NCI-H748 treated with DMSO at 0.1 percent for 48 hours (cell line): ENCODE measurements at regions not wholly inside any gene's neighbourhood (a gene's known extent, or its start where the extent isn't known, plus 50 kb on each side); places are given as distances from the start of the nearest gene placed in this dataset.

Experiments used
- DNase-seq: peaks from one replicate; lab custom pipeline; 2025; lab: John Stamatoyannopoulos, UW

DNA sequence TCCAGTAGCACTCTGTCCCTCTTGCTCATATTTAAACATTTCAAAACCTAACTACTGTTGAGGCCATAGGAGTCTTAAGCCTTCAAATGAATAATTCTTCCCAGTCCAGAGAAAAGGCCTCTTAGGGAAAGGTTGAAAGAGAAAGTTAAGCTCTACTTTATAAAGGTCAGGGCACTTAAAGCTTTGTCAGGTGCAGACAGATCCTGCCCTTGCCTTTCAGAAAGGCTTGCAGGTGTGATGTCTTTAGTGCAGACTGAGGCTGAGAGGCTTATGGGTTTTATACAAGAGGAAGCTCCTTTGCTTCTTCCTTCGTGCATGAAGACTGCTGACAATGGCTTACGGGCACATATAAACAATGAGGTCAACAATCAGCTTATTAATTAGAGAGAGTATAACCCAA lies 105.0 kb upstream of the LINC00305 start:
- no peak for DNase-seq

DNA sequence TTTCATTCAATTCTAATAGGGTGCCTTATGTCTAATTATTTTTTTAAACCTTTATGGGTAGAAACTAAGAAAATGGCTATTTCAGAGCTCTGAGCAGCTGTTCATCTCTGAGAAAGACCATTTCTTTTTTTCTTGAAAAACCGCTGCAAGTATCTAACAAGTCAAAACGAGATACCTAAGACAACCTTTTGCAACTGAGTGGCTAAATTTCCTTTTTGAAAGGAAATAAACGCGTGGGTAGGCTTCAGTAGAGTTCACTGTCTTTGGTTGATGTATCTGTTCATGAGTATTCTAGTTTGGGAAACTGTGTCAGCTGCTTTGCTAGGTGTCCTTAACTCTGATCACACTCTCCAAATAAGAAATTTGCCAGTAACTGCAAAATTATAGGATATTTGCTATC lies 104.3 kb upstream of the LINC00305 start:
- no peak for DNase-seq

DNA sequence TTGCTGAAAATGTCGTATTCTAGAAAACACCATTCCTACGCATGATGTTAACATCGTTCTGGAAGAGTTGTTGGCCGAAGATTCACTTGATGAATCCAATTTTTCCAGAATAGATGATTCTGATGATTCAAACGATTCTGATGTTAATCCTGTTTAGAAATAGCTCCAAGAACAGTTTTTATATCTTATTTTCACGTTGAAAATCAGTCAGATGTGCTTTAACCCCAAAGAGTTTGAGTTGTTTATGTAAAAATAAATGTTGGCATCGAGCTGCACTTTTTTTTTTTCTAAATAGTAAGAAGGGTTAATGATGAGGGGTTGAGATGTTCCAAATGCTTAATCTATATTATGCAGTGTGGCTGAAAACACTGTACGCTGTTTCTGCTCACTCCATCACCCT lies 99.9 kb upstream of the LINC00305 start:
- no peak for DNase-seq

DNA sequence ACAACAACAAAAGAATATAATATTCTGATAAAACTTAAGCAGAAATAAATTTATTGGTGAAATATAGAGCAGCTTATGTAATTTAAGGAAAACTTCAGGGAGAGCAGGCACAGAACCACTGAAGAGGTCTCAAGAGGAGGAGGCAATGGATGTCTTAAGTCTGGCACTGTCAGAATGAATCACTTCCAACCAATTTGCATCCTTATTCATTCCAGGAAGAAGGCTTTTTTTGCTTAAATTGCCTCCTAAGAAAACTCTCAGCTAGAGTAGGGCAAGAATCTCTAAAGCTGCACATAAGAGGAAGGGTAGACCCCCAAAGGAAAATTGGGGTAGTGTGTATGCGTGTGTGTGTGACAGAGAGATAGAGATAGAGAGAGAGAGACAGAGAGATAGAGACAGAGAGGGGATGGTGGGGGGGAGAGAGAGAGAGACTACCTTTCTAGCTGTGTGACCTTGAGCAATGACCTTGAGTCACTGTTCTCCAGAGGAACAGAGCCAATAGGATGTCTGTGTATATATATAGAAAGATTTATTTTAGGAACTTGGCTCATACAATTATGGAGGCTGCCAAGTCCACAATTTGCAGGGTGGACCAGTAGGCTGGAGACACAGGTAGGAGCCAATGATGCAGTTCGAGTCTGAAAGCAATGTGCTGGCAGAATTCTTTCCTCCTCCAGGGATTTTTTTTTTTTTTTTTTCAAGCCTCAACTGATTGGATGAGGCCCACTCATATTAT lies 96.4 kb upstream of the LINC00305 start:
- DNase-seq: no peak

DNA sequence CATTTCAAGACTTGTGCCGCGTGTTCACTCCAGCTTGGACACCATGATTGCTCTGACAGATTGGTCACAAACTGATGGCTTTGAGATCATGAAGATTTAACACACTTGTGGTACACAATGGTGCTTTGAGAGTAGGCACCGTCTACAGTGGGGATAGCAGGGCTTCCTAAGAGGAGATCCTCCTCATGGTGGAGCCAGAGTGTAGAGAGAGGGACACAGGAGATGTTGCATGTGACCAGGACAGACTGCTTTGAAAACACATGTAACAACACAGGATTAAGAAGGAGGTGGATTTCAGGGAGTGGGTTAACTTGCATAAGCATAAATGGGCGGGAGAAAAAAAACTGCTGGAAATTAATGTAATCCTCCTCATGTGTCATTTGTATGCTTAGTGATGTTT lies 95.7 kb upstream of the LINC00305 start:
- peak; percentile 7 for DNase-seq

DNA sequence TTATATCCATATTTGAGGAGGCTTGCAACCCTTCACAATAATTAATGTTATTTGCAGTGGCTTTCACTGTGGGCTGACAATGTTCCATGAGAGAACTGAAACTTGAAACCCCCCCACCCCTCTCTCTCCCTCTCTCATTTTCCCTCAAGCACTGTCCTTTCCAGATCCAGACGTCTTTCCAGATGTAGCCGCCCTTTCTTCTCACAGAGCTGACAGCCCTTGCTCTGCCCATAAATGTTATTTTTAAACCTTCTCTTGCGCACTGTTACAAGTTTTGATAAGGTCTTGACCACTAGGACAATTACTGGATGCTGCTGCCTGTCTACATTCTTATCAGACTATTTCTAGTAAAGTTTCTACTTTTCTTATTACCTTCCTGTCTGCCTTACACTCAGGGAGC lies 91.4 kb upstream of the LINC00305 start:
- no peak for DNase-seq

DNA sequence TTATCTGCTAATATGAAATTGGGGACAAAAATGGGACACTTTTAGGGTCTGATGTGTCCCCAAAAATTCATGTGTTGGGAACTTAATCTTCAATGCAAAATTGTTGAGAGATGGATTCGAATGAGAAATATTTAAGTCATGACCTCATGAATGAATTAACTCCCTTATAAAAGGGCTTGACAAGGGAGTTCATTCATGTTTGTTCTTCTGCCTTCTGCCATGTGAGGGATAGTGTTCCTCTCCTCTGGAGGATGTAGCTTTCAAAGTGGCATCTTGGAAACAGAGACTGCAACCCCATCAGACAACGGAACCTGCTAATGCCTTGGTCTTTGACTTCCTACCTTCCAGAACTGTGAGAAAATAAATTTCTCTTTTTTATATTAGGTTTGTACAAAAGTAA lies 89.2 kb upstream of the LINC00305 start:
- DNase-seq: no peak

DNA sequence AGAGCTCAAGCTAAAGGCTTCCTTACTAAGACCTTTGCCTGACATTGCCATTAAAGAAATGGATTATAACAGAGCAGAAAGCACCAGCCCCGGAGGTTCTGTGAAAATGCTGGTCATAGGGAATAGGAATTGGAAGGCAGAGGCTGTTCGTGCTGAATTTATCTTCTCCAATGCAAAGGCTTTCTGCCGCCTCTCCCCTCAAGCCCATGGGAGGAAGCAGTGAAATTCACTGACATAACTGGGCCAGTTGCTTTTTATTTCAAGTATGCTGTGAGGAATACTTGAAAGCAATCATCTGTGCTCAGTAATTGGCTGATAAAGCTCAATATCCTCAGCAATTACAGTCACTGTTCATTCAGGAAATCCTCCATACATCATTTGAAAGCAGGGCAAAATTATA lies 85.4 kb upstream of the LINC00305 start:
- DNase-seq: no peak

DNA sequence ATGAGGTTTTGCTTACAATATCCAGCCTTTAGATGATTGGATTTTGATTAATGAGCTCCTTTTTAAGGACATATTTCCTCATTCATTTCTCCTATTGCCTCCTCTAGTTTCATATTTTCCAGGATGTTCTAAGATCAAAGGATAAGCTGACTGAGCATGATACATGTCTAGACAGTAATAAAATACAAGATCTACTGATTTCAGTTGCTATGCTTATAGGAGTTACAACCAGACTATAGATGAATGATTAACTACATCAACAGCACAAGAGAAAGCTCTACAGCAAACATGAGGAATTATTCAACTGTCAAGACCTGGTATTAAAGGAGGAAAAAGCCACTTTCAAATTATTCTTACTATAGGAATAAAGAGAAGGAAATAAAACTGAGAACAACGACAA lies 85.0 kb upstream of the LINC00305 start:
- no peak for DNase-seq

DNA sequence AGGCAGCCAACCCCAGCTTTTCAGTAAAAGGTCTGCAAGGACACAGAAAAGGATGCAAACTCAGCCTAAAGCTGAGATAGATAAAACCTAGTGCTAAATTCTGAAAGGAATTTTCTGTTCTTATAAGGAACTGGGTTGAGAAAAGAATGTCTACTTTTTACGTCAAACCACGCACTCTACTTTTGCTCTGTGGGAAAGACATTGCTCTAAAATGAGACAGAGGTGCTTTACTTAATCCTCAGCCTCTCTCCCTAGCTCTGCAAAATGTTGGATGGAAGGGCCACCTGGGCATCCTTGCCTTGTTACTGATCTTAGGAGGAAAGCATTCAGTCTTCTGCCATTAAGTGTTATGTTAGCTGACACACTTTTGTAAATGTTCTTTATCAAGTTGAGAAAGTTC lies 72.1 kb upstream of the LINC00305 start:
- DNase-seq: no peak

DNA sequence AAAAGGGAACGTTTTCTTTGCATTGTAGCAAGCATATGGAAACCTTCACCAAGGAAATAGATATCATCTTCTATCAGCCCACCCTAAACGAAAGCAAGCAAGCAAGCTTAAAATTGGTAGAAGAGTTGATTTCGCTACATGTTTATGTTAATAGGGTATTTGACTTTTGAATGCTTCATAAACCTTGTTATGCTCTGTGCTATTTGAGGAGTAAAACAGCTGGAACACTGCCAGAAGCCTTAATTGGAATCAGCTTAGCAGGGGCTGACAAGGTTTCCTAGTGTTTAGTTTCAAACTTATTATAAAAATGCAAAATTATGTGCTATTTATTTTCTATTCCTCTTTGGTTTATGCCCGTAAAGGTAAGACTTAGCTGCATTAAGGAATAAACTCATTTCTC lies 70.6 kb upstream of the LINC00305 start:
- DNase-seq: peak; percentile 28

DNA sequence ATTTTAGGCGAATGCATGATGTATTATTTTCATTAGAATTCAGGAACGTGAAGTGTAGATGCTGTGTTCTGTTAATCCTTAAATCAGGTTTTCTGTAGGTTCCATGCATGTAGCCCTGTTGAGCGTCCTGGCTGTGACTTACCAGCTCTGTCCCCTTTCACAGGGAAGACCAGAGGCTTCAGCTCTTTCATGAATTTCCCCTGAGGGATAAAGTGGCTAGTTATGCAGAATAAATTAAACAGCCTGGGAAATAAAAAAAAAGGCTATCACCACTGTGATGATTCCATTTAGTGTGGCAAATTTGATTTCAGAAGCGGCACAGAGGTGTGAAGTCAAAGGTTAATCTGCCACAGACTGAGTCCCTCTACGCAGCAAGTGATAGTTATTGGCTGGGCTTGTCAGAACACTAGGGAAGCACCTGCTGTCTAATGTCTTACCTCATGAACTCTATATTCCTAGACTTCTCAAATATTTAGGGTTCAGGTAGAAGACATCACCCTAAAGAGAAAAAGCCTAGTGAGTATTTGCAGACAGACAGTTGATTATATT lies 61.6 kb upstream of the LINC00305 start:
- no peak for DNase-seq

DNA sequence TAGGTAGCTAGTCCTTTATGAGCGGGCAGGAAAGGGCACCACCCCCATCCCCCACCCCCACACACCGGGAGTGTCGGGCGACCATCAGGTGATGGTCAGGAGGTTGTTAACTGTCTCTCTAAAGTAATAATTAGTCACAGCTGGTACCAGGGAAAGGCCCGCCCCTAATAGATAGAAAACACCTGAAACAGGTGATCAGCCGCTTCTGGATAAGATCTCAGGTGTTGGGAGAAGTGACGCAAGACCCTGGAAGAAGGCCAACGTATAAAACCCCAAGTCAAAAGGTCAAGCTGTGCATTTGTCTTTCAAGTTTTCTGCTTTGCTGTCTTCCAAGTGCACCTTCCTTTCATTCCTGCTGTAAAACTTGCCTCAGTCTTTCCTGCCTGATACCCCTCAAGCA lies 59.6 kb upstream of the LINC00305 start:
- peak; percentile 87 for DNase-seq

DNA sequence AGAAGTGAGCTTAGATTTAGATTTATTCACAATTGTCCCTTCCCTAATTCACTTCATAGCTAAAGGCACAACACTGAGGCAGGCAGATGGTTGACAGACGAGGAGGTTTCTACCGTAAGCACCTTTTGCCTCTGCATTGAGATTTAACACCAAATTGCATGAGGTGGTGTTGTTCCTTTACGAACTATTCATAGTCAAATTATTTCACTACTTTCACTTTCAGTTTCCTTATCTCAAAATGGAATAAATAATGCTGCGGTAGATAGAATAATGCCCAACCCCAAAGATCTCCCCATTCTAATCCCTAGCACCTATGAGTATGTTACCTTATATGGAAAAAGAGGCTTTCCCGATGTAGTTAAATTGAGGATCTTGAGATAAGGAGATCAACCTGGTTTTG lies 58.9 kb upstream of the LINC00305 start:
- no peak for DNase-seq

DNA sequence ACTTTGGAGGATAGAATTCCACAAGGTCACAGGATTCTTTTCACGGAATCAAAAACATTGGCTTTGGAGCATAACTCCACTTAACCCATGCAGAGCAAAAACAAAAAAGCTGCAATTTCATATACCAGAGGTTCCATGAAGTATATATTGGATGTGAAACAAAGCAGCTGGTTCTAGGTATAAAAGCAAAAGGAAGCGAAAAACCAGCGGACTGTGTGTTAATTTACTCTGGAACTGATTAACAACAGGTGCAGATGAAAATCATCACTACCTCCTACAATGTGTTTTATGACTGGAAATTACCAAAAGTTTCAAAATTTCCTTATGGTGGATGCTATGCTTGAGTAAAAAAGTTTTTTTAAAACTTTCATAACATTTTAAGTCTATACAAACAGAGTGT lies 54.4 kb upstream of the LINC00305 start:
- no peak for DNase-seq

DNA sequence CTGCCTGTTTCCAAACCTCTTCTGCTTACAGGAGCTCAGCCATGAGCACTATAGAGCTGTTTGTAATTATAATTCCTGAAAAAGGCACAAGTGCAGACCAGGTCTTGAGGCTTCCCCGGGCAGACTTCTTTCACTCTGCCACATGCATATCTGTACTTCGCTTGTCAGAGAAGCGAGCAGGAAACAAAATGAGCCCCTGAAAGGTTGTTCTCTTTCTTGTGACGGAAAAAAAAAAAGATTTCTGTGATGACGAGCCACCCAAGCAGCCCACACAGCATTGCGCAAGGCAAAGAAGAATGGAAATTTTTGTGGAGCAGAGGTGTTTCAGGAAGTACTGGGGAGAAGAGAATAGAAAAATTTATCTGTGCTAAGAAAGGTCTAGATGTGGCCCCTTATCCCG lies 54.0 kb upstream of the LINC00305 start:
- DNase-seq: no peak

DNA sequence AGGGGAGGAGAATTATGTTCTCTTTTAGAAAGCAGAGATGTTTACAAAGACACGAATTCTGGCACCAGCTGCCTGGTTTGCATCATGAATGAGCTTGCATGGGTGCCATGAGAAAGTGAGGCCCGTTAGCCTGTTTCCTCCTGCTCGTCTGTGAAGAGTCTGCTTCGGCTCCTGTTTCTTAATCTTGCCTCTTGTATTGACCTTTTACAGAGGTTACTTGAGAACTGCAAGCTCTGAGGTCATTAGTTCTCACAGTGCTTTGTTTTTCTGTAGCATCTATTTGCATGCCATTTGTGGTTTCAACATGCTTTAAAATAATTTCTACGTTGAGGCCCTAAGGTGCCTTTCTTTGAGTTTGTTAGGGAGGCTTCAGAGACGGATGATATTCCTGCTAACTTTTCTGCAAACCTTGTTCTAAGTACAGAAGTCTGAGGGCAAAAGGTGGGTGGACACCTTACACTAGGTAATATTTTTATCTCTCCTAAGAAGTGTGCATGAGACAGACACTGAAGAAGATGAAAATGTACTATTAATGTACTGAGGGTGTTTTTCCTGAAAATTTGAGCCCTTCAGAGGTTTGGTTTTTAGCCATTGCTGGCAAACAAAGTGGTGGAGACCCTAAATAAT lies 53.4 kb upstream of the LINC00305 start:
- DNase-seq: no peak

DNA sequence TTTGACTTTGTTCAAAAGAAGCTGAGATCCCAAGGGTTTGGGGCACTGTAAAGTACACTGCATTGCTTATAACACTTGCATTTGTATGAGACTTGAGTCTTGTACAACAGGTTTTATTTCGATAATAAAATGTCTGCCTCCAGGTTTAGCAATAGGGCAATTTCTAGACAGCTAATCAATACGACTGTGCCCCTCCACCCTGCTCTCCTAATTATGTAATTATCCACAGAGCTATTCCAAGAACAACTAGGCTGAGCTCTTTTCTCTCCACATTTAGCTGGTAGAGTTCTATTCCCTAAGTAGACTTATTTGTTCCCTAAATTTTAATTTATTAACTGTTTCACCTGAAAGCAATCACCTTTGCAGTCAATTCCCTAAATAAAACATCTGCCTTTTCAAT lies 52.9 kb upstream of the LINC00305 start:
- peak; percentile 19 for DNase-seq

DNA sequence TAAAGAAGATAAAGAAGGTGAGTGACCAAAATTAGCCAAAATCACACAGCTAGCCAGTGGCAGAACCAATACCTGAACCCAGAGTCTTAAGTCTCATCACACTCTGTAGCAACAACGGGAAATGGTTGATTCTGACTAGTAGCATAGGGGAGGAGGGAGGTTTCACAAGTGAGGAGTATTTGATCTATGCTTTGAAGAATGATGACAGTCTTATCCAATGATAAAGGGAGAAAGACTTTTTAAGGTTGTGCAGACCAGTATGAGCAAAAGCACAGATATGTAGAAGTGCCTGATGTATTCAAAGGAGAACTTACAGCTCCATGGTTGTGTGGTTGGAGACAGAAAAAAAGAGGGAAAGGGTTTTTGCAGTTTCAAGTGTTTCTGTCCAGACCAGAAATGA lies 50.7 kb upstream of the LINC00305 start:
- no peak for DNase-seq
